Eye (tissue), 1 donor: ENCODE measurements at regions not wholly inside any gene's neighbourhood (a gene's known extent, or its start where the extent isn't known, plus 50 kb on each side); places are given as distances from the start of the nearest gene placed in this dataset.
"Not testable (repeated sequence)": the region's sequence is repeated elsewhere in the genome, so short reads cannot be mapped to it uniquely, and the experiment has no call there.

ENCODE experiments used
- DNase-seq: peaks from one replicate; pipeline ENCODE4 v3.0.0-alpha.2; 2015

- DNase-seq, result not testable (repeated sequence)
Measured at GRCh38 chr17:77290759-77291558, 150.2 kb downstream of the SEC14L1 start.

GRCh38 chr17:77291591-77292386 is 151.0 kb downstream of the SEC14L1 start:
- DNase-seq, result no peak

- DNase-seq, result no peak
Measured at GRCh38 chr17:77294761-77295160, 154.0 kb downstream of the SEC14L1 start.

GRCh38 chr17:77295241-77295853 is 154.6 kb downstream of the SEC14L1 start:
- DNase-seq, result no peak

GRCh38 chr17:77296769-77297409 is 156.1 kb downstream of the SEC14L1 start:
- DNase-seq, result no peak

- DNase-seq, result no peak
Measured at GRCh38 chr17:77297693-77298666, 157.2 kb downstream of the SEC14L1 start.

- DNase-seq, result no peak
Measured at GRCh38 chr17:77298811-77299210, 158.0 kb downstream of the SEC14L1 start.

- DNase-seq, result no peak
Measured at GRCh38 chr17:77299256-77300015, 158.7 kb downstream of the SEC14L1 start.

GRCh38 chr17:77300016-77300686 is 159.4 kb downstream of the SEC14L1 start:
- no peak for DNase-seq

GRCh38 chr17:77301694-77302266 is 161.0 kb downstream of the SEC14L1 start:
- DNase-seq, result no peak

- DNase-seq, result no peak
Measured at GRCh38 chr17:77302682-77303081, 161.9 kb downstream of the SEC14L1 start.

GRCh38 chr17:77303620-77304019 is 162.9 kb downstream of the SEC14L1 start:
- no peak for DNase-seq

GRCh38 chr17:77304051-77304745 is 163.4 kb downstream of the SEC14L1 start:
- DNase-seq, result no peak

GRCh38 chr17:77304746-77305473 is 164.1 kb downstream of the SEC14L1 start:
- no peak for DNase-seq

- no peak for DNase-seq
Measured at GRCh38 chr17:77306048-77306789, 165.4 kb downstream of the SEC14L1 start.

- DNase-seq, result no peak
Measured at GRCh38 chr17:77306790-77307478, 166.2 kb downstream of the SEC14L1 start.

GRCh38 chr17:77307479-77308198 is 166.9 kb downstream of the SEC14L1 start:
- DNase-seq, result no peak
